ENCODE measurements at regions not wholly inside any gene's neighbourhood (a gene's known extent, or its start where the extent isn't known, plus 50 kb on each side); places are given as distances from the start of the nearest gene placed in this dataset.

- Mint-ChIP-seq H3K4me1 (no peaks in the 10 kb centered on the region), H3K27me3 (peaks cover 4% of the 10 kb centered on the region), H3K27ac (no peak overlapping the region), H3K4me3 (no peak overlapping the region), H3K9me3 (no peaks in the 10 kb centered on the region), H3K36me3 (ENCODE audit: low read depth) (no peaks in the 10 kb centered on the region)
- POLR2A ChIA-PET: no interaction called here
- TF ChIP-seq CTCF (IDR thresholded peaks at IDR 0.05): no peak
- intact Hi-C loops (cut with micrococcal nuclease): no loop called here
- DNase-seq (no peak), ATAC-seq (ENCODE audit: low read depth) (no peak)
- CTCF ChIA-PET: no interaction called here
These were observed 83.9 kb upstream of the FGFR2 start for GRCh38 chr10:121681997-121682687.

- no peaks in the 10 kb centered on the region for H3K36me3 Mint-ChIP-seq (ENCODE audit: low read depth)
- TF ChIP-seq CTCF (IDR thresholded peaks at IDR 0.05): no peak
- intact Hi-C loops (cut with micrococcal nuclease): no loop called here
- peaks cover 4% of the 10 kb centered on the region for H3K27me3 Mint-ChIP-seq
- DNase-seq (no peak), ATAC-seq (ENCODE audit: low read depth) (no peak)
- POLR2A ChIA-PET: no interaction called here
- CTCF ChIA-PET: no interaction called here
- no peak overlapping the region for H3K27ac Mint-ChIP-seq
- H3K4me3 Mint-ChIP-seq: no peak overlapping the region
- H3K4me1 Mint-ChIP-seq: no peaks in the 10 kb centered on the region
- H3K9me3 Mint-ChIP-seq: no peaks in the 10 kb centered on the region
These were observed 82.8 kb upstream of the FGFR2 start for GRCh38 chr10:121680879-121681655.

GRCh38 chr10:121679916-121680315, 81.7 kb upstream of the FGFR2 start:
- Mint-ChIP-seq H3K9me3 (no peaks in the 10 kb centered on the region), H3K27me3 (no peaks in the 10 kb centered on the region), H3K4me3 (no peak overlapping the region), H3K27ac (no peak overlapping the region), H3K4me1 (no peaks in the 10 kb centered on the region), H3K36me3 (ENCODE audit: low read depth) (no peaks in the 10 kb centered on the region)
- DNase-seq (no peak), ATAC-seq (ENCODE audit: low read depth) (no peak)
- TF ChIP-seq CTCF (IDR thresholded peaks at IDR 0.05): no peak
- intact Hi-C loops (cut with micrococcal nuclease): no loop called here
- CTCF ChIA-PET: no interaction called here
- POLR2A ChIA-PET: no interaction called here

GRCh38 chr10:121678631-121679174, 80.5 kb upstream of the FGFR2 start:
- ChIA-PET CTCF (no interaction called here), POLR2A (no interaction called here)
- Mint-ChIP-seq H3K4me3 (no peak overlapping the region), H3K36me3 (ENCODE audit: low read depth) (no peaks in the 10 kb centered on the region), H3K27me3 (no peaks in the 10 kb centered on the region), H3K9me3 (no peaks in the 10 kb centered on the region), H3K4me1 (no peaks in the 10 kb centered on the region), H3K27ac (no peak overlapping the region)
- TF ChIP-seq CTCF (IDR thresholded peaks at IDR 0.05): no peak
- intact Hi-C loops (cut with micrococcal nuclease): no loop called here
- DNase-seq (no peak), ATAC-seq (ENCODE audit: low read depth) (no peak)

- no peaks in the 10 kb centered on the region for H3K9me3 Mint-ChIP-seq
- CTCF ChIA-PET: no interaction called here
- no peaks in the 10 kb centered on the region for H3K27me3 Mint-ChIP-seq
- intact Hi-C loops (cut with micrococcal nuclease): no loop called here
- ATAC-seq (ENCODE audit: low read depth): no peak
- no peak overlapping the region for H3K4me3 Mint-ChIP-seq
- no peak for DNase-seq
- no peak for TF ChIP-seq CTCF (IDR thresholded peaks at IDR 0.05)
- H3K36me3 Mint-ChIP-seq (ENCODE audit: low read depth): no peaks in the 10 kb centered on the region
- no peaks in the 10 kb centered on the region for H3K4me1 Mint-ChIP-seq
- POLR2A ChIA-PET: no interaction called here
- no peak overlapping the region for H3K27ac Mint-ChIP-seq
These were observed 79.6 kb upstream of the FGFR2 start for GRCh38 chr10:121677880-121678279.

Data from activated B cell treated with CpG ODN at 0.5 μM for 24 hours (primary cell).